HG03066 (cell line): ENCODE measurements at regions not wholly inside any gene's neighbourhood (a gene's known extent, or its start where the extent isn't known, plus 50 kb on each side); places are given as distances from the start of the nearest gene placed in this dataset.
A peak's percentile ranks its signal among the peaks of the same experiment; 100 is the strongest.

Experiments used
- ATAC-seq: cut with Tn5 transposase; IDR thresholded peaks from one replicate; pipeline ENCODE4 v1.9.1; 2021; ENCODE audit warnings: low read depth; ENCODE audit not compliant: unreplicated experiment

DNA sequence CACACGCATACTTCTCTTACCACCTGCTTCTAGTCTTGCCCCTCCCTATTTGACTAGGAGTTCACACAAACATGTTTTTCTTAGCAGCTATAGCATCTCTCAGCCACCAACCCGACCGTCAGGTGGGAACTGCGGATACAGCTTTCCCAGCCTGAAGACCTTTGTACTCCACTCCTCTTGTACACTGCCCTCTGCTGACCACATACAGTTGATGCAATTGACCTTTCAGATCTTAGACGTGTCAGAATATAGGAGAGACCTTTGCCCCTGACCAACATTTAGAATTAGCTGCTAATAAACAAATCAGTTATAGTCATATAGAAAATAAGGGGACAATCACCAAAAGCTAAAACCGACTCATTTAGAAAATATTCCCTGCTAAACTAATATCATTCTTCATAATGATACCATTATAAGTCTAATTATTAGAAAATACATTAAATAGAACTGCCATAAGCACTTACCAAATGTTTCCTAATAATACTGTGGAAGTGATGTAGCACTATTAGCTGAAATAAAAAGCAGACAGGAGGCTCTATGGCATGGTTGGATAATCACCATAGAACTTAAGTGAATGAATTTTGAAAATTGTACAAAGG is 208.4 kb downstream of the RAD51AP2 start:
- ATAC-seq: peak; percentile 86

DNA sequence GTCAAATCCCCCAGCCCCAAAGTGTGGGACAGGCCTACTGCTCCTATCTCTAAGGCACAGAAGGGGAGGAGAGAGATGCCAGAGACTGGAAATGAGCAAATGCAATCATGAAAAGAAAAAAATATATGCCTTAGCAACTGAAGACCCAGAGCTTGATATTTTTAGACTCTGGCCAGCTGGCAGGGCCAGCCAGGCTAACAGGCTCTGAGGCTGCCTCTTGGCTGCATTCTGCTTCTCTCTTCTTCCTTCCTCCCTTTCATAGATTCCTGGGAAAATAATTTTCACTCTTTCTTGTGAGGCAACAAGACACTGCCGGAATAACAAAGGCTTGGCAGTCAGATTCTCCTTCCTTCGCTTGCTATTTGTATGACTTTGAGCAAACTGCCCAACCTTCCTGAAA is 209.1 kb downstream of the RAD51AP2 start:
- no peak for ATAC-seq

DNA sequence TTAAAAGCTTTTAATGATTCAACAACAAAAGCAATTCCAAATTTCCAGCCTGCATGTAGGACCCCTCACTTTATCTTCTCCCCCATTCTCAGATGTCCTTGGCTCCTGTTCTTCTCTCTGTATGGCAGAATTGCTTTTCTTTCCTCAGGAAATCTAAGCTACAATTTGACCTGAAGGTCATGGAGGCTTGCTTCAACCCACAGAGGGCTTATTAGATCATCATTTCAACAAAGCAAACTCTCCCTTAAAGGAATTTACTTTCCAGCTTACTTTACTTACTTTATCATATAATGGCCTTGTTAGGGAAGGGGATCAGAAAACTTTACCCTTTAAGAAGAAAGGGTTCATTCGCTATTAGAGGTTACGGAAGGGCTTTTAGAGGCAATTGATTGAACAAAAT is 211.5 kb downstream of the RAD51AP2 start:
- no peak for ATAC-seq

DNA sequence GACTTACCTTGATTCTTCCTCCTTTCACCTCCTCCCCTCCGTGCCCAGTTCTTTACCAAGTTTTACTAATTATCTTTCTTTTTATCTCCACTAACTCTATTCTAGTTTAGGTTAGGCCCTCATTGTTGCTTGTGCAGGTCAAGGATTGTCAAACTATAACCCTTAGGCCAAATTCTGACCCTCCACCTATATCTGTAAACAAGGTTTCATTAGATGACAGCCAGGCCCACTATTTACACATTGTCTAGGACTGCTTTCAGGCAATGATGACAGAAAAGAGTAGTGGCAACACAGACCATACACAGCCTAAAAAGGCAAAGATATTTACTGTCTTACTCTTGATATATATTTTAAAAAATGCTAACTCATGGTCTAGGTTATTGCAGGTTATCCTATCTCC is 212.0 kb downstream of the RAD51AP2 start:
- ATAC-seq: no peak

DNA sequence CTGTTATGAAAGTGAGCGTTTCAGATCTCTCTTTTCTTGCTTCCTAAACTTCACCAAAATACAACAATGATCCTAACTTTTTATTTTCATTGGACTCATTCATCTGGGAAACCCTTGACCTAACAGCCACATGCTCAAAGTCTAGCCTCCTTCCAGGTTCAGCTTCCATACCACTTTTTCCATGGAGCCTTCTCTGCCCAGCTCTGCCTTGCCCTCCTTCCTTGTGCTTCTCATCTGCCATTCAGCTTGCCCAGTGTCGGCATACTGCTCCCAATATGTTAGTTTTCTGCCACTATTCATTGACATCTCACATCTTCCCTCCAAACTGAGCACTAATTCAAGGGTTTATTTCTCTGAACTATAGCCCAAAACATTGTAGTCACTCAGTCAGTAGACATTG is 214.7 kb downstream of the RAD51AP2 start:
- ATAC-seq: no peak

GRCh38 chr2:17303054-17303453 is 215.2 kb downstream of the RAD51AP2 start:
- no peak for ATAC-seq

DNA sequence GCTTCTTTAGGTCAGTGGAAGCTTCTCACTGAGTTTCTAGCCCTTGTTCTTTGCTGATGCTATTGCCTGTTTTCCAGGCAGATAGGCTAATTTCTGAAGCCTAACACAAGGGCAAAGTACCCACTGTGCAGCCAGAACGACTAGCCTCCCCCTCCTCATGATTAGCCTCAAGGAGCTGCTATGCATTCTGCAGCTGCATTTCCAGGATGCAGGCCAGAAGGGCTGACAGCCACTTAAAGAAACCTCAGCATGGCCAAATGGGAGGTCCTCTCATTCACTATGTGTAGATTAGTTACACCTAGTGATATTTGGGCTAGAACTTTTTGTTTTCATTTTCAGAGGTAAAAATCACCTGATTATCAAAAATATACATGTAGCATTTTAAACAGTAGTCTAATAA is 216.0 kb downstream of the RAD51AP2 start:
- no peak for ATAC-seq

DNA sequence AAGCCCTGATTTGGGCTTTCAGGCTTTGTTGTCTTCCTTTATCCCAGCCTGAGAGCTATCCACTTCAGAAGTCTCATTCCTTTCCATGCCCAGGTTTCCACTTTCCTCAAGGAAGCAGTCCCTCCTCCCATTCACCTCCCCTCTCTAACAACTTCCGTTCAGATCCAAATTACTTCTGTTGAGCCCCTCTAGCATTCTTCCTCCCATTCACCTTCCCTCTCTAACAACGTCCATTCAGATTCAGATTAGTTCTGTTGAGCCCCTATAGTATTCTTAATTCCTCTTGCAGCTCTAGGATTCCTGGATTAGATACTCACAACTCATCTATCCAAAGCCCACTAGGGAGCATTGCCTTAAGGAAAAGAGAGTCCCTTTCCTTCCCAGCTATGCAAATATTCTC is 216.8 kb downstream of the RAD51AP2 start:
- no peak for ATAC-seq

- ATAC-seq: no peak
Observed at GRCh38 chr2:17299891-17300540, 218.2 kb downstream of the RAD51AP2 start.

- ATAC-seq: no peak
Observed at GRCh38 chr2:17298453-17298852, 219.8 kb downstream of the RAD51AP2 start.

DNA sequence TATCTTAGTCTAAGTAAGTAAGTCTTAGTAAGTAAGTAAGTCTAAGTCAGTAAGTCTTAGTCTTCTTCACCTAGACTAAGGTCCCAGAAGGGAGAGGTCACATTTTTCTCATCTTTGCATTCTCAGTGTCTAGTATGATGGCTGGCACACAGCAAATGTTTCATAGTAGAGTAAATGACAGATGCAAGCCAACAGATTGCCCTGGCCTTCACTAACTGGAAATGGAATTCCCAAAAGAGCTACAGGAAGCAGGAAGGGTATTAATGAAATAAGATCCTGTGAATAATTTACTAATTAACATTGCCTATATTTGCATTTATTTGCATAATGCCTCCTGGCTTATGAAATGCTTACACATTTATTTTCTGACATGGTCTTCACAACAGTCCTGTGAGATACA is 221.6 kb downstream of the RAD51AP2 start:
- ATAC-seq: no peak

DNA sequence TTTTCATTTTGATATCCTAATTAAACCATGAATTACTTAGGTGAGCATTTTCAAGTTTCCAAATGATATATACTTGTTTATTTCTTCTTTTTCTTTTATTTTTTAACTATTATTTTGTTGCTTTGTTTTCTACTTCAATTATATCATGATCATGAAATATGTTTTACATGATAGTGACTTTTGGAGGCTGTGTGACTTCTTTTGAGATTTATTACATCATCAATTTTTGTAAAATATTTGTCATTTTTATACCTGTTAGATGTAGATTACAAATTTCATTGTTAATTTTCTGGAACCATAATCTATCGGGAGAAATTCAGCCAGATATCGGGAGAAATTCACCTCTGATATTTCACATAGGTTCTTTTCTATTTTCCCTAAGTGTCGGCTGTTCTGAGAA is 228.6 kb downstream of the RAD51AP2 start:
- no peak for ATAC-seq

GRCh38 chr2:17287183-17287582 is 231.1 kb downstream of the RAD51AP2 start:
- ATAC-seq: no peak

- no peak for ATAC-seq
Observed at GRCh38 chr2:17282826-17283225, 235.4 kb downstream of the RAD51AP2 start.

- ATAC-seq: no peak
Observed at GRCh38 chr2:17282245-17282644, 236.0 kb downstream of the RAD51AP2 start.

DNA sequence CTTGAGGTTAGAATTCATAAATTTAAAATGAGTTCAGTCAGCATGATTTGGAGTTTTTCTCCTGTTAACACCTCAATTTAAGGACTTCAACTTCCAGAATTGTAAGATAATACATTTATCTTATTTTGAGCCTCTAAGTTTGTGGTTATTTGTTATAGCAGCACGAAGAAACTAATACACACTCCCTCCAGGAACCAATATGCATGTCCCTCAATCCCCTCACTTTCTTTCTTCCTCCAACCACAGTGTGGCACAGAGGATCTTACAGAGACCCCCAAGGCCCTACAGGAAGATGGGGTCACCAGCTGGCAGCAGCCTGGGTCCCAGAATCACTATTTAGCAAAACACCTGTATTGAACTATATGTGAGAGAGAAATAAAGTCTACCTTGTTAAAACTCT is 242.0 kb downstream of the RAD51AP2 start:
- ATAC-seq: no peak

DNA sequence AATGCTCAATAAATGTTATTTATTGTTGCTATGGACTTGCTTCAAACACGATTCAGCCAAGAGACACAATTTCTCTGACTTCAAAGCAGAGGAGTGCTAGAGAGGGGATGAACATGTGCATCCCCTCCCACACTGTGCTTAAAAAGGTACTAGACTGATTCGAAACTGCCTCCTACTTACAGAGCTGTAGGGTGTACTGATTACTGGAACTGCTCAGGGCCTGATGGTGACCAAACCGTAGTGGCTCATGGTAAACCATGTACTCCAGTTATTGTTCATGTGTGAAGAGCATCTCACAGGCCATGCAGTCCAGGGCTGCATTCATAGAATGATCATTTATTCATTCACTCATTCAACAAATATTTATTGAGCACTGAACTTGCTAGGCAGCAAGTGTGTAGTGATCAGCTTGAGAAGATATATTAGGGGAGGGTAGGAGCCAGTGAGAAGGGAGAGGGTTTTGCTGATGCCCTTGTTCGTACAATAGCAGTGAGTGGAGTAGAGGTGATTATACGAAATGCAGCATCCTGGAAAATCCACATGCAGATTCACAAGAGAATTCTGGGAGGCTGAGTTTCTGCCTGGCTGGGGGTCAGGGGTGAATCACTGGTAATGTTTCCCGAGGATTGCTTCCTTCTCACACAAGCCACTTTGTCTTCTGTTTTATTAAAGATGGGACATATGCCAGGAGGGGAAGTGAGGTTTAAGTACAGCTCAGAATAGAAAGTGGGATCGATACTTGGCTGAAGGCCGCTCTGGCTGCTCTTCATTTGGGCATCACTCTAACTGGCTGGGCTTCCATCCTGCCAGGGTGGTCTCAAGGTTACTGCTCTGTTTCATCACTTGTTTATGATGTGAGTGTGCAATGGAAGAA is 245.4 kb downstream of the RAD51AP2 start:
- ATAC-seq: peak; percentile 49

GRCh38 chr2:17272170-17272569 is 246.1 kb downstream of the RAD51AP2 start:
- ATAC-seq: no peak

- no peak for ATAC-seq
Observed at GRCh38 chr2:17271416-17271815, 246.8 kb downstream of the RAD51AP2 start.

DNA sequence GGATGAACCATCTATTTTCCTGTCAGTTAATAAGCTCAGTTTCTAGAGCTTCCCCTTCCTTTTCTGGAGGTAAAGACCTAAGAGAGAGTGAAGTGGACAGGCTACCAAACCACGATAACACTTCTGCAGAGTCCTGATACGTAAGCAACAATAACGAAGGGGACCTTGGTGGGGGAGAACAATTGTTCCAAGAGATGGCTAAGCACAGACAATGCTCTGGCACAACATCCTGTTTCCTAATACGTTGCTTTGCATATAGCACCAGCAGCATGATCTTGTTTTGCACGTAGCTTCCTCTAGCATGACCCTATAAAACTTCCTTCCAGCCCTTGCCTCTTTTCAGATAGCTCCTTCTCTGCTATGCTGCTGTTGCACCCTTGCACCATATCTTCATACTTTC is 247.3 kb downstream of the RAD51AP2 start:
- ATAC-seq: no peak

GRCh38 chr2:17263570-17263968 is 254.7 kb downstream of the RAD51AP2 start:
- ATAC-seq: no peak
